ENCODE measurements at regions not wholly inside any gene's neighbourhood (a gene's known extent, or its start where the extent isn't known, plus 50 kb on each side); places are given as distances from the start of the nearest gene placed in this dataset.

DNA sequence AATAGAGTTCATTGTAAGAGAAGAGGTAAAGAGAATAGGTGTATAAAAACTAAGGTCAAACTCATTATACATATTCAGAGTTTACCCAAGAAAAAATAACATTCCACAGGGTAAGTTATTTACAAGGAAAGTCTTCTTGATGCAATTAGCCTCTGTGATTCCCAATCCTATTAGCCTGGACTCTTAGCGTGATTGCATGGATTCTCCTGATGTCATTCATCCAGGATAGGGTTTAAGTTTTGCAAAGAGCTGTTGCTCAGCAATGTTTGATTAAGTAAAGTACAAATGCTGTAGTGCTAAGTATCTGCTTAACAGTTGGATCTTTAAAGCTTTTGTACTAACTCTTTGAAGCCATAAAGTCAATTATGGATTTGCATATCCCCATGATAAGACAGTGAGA lies 767.8 kb upstream of the LUZP2 start:
- TF ChIP-seq CTCF (IDR thresholded peaks at IDR 0.05; ENCODE audit: low read depth, low read length) (no peak), EZH2phosphoT487 (IDR thresholded peaks at IDR 0.05; ENCODE audit: low read depth) (no peak)
